ENCODE measurements at regions not wholly inside any gene's neighbourhood (a gene's known extent, or its start where the extent isn't known, plus 50 kb on each side); places are given as distances from the start of the nearest gene placed in this dataset.
"Not testable (repeated sequence)": the region's sequence is repeated elsewhere in the genome, so short reads cannot be mapped to it uniquely, and the experiment has no call there.

- DNase-seq (ENCODE audit: low read depth in 4 of 4, low spot score in 2 of 4): no peak
Measured at GRCh38 chr1:99062192-99062591, 57.5 kb upstream of the PLPPR5 start.

- no peak for DNase-seq (ENCODE audit: low read depth in 4 of 4, low spot score in 2 of 4)
Measured at GRCh38 chr1:99069146-99069545, 64.5 kb upstream of the PLPPR5 start.

GRCh38 chr1:99078529-99078928 is 73.9 kb upstream of the PLPPR5 start:
- not testable (repeated sequence) for DNase-seq (ENCODE audit: low read depth in 4 of 4, low spot score in 2 of 4)

DNA sequence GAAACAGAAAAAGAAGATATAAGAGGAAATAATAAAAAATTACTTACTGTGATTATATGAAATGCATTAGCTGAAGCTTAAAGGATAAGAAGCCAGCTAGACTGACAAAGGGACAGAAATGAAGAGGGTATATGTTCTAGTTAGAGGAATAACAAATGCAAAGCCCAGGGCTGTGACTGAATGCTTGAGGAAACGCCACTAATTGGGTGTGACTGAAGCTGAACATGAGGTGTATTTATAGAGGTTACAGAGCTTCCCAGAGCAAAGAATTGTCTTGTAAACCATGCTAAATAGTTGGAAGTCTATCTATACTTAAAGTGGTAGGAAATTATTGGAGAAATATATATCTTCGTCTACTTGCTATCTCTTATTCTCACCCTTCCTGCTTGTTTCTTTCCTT is 77.7 kb upstream of the PLPPR5 start:
- no peak for DNase-seq (ENCODE audit: low read depth in 4 of 4, low spot score in 2 of 4)

DNA sequence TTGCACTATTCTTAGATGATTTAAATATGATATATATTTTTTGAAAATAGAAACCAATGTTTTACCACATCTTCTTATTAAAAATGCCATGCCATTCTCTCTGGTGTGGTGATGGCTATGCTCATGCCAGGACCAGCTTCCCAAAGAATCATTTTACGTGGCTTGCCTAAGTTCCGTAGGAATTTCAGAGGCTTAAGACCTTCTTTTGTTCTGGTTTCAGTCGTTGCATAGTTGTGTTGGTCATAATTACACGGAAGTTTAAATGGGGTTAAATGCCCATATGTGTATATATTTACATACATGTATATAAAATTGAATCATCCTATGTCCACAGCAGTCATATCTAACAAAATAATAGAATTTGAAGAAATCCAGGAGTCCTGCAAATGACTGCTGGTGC is 78.7 kb upstream of the PLPPR5 start:
- no peak for DNase-seq (ENCODE audit: low read depth in 4 of 4, low spot score in 2 of 4)

DNA sequence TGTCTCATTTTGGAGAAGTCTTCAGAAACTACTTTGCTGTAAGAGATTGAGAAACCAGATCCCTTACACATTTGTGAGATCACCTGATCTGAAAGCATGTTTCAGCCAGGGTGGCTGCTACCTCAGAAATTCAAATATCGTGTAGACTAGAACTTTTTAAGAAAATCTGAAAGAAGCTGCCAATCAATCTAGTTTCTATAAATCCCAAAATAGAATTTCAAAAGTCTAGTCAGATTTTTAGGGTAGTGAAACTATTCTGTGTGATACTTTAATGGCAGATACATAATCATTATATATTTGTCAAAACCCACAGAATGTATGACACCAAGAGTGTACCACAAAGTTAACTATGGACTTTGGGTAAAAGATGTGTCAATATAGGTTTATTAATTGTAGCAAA is 79.9 kb upstream of the PLPPR5 start:
- no peak for DNase-seq (ENCODE audit: low read depth in 4 of 4, low spot score in 2 of 4)

GRCh38 chr1:99086057-99086456 is 81.4 kb upstream of the PLPPR5 start:
- DNase-seq (ENCODE audit: low read depth in 4 of 4, low spot score in 2 of 4): no peak

GRCh38 chr1:99098589-99098988 is 93.9 kb upstream of the PLPPR5 start:
- no peak for DNase-seq (ENCODE audit: low read depth in 4 of 4, low spot score in 2 of 4)

- DNase-seq (ENCODE audit: low read depth in 4 of 4, low spot score in 2 of 4): no peak
Measured at GRCh38 chr1:99106274-99106673, 101.6 kb upstream of the PLPPR5 start.

DNA sequence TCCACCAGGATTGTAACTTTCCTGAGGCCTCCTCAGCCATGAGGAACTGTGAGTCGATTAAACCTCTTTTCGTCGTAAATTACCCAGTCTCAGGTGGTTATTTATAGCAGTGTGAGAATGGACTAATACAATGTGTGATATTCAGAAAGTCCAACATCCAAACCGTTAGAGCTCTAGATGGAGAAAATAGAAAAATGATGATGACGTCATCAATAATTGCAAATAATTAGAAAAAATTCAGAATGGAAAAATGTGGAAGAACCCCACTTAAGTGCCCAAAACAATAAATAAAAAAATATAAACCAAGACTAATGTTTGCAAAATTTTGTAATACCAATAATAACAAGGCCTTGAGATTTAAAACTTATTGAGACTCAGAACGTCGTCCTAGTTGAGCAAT is 103.0 kb upstream of the PLPPR5 start:
- DNase-seq (ENCODE audit: low read depth in 4 of 4, low spot score in 2 of 4): no peak

GRCh38 chr1:99110140-99111041 is 105.7 kb upstream of the PLPPR5 start:
- no peak for DNase-seq (ENCODE audit: low read depth in 4 of 4, low spot score in 2 of 4)

- no peak for DNase-seq (ENCODE audit: low read depth in 4 of 4, low spot score in 2 of 4)
Measured at GRCh38 chr1:99115231-99115630, 110.6 kb upstream of the PLPPR5 start.

- DNase-seq (ENCODE audit: low read depth in 4 of 4, low spot score in 2 of 4): no peak
Measured at GRCh38 chr1:99119188-99119587, 114.5 kb upstream of the PLPPR5 start.

DNA sequence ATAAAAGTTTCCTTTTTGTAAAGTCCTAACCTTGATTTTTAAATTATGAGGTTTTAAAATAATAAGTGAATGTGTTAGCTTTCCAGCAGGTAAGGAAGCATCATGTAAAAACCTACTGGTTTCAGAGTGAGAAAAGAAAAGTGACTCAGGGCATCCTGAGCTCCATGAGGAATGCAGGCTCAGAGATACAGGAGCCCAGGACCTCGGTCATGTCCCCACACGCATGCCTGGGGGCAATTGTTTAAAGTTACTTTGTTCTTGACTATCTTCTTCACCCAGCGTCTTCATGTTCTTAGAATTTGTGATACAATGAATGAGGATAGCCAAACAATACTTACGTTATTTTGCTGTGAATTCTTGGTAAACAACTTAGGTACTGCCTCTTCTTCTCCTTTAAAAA is 117.4 kb upstream of the PLPPR5 start:
- no peak for DNase-seq (ENCODE audit: low read depth in 4 of 4, low spot score in 2 of 4)

- no peak for DNase-seq (ENCODE audit: low read depth in 4 of 4, low spot score in 2 of 4)
Measured at GRCh38 chr1:99123936-99124335, 119.3 kb upstream of the PLPPR5 start.

- no peak for DNase-seq (ENCODE audit: low read depth in 4 of 4, low spot score in 2 of 4)
Measured at GRCh38 chr1:99131546-99131945, 126.9 kb upstream of the PLPPR5 start.

DNA sequence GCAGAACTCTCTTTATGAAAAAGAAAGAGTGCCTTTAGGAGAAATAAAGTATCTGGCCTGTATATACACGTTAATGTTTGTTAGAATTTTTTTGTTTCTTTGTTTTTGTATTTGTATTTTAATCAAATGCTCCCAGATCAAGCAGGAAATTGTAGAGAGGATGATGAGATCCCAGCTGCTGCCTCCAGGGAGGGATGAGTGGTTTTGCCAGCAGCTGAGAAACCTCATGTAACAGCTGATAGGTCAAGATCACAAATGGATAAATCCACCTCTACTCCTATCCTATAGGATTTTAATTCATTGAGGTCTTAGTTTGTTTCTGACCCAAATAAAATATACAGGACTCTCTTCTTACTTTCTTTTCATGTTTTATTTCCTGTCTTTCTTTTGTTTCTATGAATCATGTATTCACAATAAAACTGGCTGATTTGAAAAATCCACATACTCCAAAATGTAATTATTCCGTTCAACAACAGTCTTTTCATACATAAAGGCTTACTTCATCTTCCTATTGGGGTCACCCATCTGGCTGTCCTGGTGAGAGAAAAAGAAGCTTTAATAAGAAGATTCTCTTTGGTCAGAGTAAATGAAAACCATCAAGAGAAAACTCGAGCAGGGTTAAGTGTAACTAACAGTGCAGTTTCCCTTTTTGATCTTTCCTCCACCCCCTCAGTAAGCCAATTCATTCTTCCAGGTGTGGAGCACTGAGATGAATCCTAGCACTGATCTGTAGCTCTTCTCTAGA is 129.3 kb upstream of the PLPPR5 start:
- no peak for DNase-seq (ENCODE audit: low read depth in 4 of 4, low spot score in 2 of 4)

- no peak for DNase-seq (ENCODE audit: low read depth in 4 of 4, low spot score in 2 of 4)
Measured at GRCh38 chr1:99137554-99138206, 126.6 kb upstream of the PLPPR4 start.

GRCh38 chr1:99139876-99140275 is 124.4 kb upstream of the PLPPR4 start:
- DNase-seq (ENCODE audit: low read depth in 4 of 4, low spot score in 2 of 4): no peak

DNA sequence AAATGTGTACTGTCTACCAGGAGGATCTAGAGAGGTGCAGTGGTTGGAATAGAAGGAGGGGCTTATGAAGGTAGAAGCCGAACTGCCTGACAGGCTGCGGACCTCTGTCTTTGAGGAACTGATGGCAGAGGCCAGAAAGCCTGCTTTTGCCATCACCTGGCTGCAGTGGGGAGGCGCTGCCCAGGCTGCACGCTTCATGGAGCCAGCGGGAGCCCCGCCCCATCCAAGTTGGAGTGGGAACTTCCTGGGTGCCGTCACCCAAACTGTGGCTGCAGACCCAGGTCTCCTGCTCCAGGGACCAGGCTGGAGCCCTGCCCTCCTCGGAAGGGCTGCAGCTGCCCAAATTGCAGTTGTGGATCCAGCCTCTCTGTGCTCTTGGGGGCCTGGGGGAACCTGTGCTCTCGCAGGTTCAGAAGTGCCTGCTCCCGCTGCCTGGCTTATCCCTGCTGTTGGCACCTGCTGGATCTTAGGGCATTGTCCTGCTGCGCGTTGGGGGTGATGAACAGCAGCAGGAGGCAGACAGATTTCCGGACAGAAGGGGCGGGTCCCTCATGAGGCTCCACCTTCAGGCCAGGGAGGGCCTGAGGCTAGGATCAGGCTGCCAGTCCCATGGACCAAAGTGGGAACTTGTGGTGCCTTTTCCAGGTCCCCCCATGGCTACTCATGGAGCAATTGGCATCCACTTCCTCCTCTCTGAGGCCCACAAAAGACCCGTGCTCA is 118.0 kb upstream of the PLPPR4 start:
- no peak for DNase-seq (ENCODE audit: low read depth in 4 of 4, low spot score in 2 of 4)

DNA sequence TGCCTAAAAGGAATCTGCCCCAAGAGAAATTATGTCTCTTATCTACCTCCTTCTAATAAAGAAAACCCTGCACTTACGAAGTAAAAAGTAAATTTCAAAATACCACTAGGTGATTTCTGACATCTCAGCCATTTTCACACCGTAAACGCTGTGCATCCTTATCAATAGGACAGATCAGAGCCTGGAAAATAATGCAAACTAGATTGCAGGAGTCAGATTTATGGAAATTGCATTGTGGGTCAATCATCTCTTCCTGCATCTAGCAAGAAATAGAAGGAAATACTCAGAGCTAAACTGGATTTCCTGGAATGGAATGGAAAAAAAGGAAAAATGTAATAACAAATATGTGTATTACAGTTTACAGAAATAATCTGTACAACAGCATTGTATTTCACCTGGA is 114.3 kb upstream of the PLPPR4 start:
- no peak for DNase-seq (ENCODE audit: low read depth in 4 of 4, low spot score in 2 of 4)
